Heart left ventricle (tissue), 16 donors: ENCODE measurements at regions not wholly inside any gene's neighbourhood (a gene's known extent, or its start where the extent isn't known, plus 50 kb on each side); places are given as distances from the start of the nearest gene placed in this dataset.

Source experiments
- ATAC-seq, 4 donors: fragments of 200-7000 bp; cut with Tn5 transposase; one replicate each; pipeline ENCODE4 v1.9.1; 2020 to 2022; ENCODE audit warnings: moderate library complexity in 4 of 4, mild to moderate bottlenecking in 3 of 4, moderate number of reproducible peaks in 1 of 4
- DNase-seq, 5 donors: peaks; one replicate each; pipeline ENCODE4 v3.0.0-alpha.2; 2020
- H3K27ac ChIP-seq, 12 donors: fragments of 200-600 bp; sonication (generic) in 4 of 12; one replicate each; pipeline versions ENCODE4 v1.5.0 to v1.8.0; 2016 to 2022; ENCODE audit warnings: mild to moderate bottlenecking in 2 of 12
- H3K27me3 ChIP-seq, 9 donors: fragments of 200-600 bp; sonication (generic) in 2 of 9; one replicate each; pipeline versions ENCODE4 v1.5.1 to v1.8.0; 2016 to 2022; ENCODE audit warnings: mild to moderate bottlenecking in 3 of 9
- H3K36me3 ChIP-seq, 9 donors: fragments of 200-600 bp; sonication (generic) in 2 of 9; one replicate each; pipeline versions ENCODE4 v1.5.0 to v1.8.0; 2018 to 2022; ENCODE audit warnings: mild to moderate bottlenecking in 2 of 9
- H3K4me1 ChIP-seq, 12 donors: fragments of 200-600 bp; sonication (generic) in 4 of 12; one replicate each; pipeline versions ENCODE4 v1.5.0 to v1.8.0; 2016 to 2022; ENCODE audit warnings: mild to moderate bottlenecking in 3 of 12
- H3K4me3 ChIP-seq, 12 donors: fragments of 200-600 bp; sonication (generic) in 4 of 12; one replicate each; pipeline versions ENCODE4 v1.5.0 to v1.8.0; 2017 to 2022; ENCODE audit warnings: mild to moderate bottlenecking in 9 of 12, moderate library complexity in 4 of 12
- H3K9me3 ChIP-seq, 12 donors: fragments of 200-600 bp; sonication (generic) in 4 of 12; one replicate each; pipeline versions ENCODE4 v1.5.0 to v1.8.0; 2016 to 2022; ENCODE audit warnings: mild to moderate bottlenecking in 1 of 12
- POLR2A ChIP-seq, 2 donors: fragments of 450-650 bp; IDR thresholded peaks; one replicate each; pipeline ENCODE4 v1.6.1; 2017; ENCODE audit warnings: antibody characterized with exemption in 2 of 2, mild to moderate bottlenecking in 2 of 2, moderate library complexity in 2 of 2
- WGBS, 4 donors: extraction: QIAGEN DNeasy Blood & Tissue Kit in 2 of 4; methylation state at CpG; one replicate each; pipeline versions ENCODE4 v1.1.5 to v1.1.7; 2013 to 2018; 5-methylcytosine and 5-hydroxymethylcytosine counted together
- intact Hi-C, 10 donors: fragments of 100-400 bp; cut with DNase I; formaldehyde crosslinking; loops; one replicate each; pipeline versions ENCODE4 v1.11.1 to v1.14.2; 2022
- TF ChIP-seq, protein P1 (sequence below), 12 donors: fragments of 200-600 bp; sonication (generic) in 4 of 12; IDR thresholded peaks; one replicate each; pipeline versions ENCODE4 v1.5.0 to v1.8.0; 2018 to 2022; ENCODE audit warnings: antibody characterized with exemption in 12 of 12, mild to moderate bottlenecking in 5 of 12
- donor health status: ischemic (EF 13 %, LVEDD 7.1; RV severe dilation, severe dysfunction).
- donor health status: healthy with polysubstance abuse.
- donor health status: DM: no; HTN: yes; CAD: no.
- donor health status: DM: no; HTN: no; CAD: no.
- donor health status: ischemic (EF 25% LVEDD 6.9; RV normal size, moderate dysfunction).
- donor health status: ischemic (EF 25% LVEDD 5.7; RV mildly dilated, moderate dysfunction).
- donor health status: healthy.
- donor health status: DM: yes; HTN: yes; CAD: no.
- donor health status: ischemic (EF 35%, LVEDD 5.7; RV mildly dilated, moderate dysfunction).
- donor health status: nonischemic (EF 11% LVEDD 7.7; RV severe dilation, severe dysfunction).
- donor health status: DM: yes; HTN: yes; CAD: no.
- donor health status: PGD.
- donor health status: ischemic (EF 29% LVEDD 5.4; RV normal size, mild dysfunction).
- donor health status: nonischemic (EF 23%, LVEDD 6.1; RV moderate dilation, normal function).

DNA sequence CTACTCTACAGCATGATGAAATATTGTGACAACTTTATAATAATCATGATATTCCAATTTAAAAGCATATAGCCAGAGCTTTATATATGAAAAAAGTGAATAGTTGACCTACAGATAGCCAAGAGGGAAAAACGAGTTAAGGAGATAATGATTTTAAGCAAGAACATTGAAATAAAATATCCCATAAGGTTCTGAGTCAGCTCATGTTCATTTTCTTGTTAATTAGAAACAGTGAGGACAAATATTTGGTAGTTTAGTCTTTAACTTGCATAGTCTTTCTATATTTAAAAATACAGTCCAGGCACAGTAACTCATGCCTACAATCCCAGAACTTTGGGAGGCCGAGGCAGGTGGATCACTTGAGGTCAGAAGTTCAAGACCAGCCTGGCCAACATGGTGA, 55.8 kb upstream of the CDH6 start:
- H3K4me3 ChIP-seq = no peak overlapping the region
- no peaks in the 10 kb centered on the region for H3K4me1 ChIP-seq
- TF ChIP-seq, protein P1, sequence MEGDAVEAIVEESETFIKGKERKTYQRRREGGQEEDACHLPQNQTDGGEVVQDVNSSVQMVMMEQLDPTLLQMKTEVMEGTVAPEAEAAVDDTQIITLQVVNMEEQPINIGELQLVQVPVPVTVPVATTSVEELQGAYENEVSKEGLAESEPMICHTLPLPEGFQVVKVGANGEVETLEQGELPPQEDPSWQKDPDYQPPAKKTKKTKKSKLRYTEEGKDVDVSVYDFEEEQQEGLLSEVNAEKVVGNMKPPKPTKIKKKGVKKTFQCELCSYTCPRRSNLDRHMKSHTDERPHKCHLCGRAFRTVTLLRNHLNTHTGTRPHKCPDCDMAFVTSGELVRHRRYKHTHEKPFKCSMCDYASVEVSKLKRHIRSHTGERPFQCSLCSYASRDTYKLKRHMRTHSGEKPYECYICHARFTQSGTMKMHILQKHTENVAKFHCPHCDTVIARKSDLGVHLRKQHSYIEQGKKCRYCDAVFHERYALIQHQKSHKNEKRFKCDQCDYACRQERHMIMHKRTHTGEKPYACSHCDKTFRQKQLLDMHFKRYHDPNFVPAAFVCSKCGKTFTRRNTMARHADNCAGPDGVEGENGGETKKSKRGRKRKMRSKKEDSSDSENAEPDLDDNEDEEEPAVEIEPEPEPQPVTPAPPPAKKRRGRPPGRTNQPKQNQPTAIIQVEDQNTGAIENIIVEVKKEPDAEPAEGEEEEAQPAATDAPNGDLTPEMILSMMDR (IDR thresholded peaks at IDR 0.05) = no peak
- H3K27ac ChIP-seq = no peak overlapping the region
- 56 to 74% (median 66%) methylated on average over 2 of the region's 2 CpGs for WGBS, 4 donors
- no peaks in the 10 kb centered on the region for H3K27me3 ChIP-seq
- intact Hi-C loops = no loop called here
- H3K36me3 ChIP-seq = no peaks in the 10 kb centered on the region
- H3K9me3 ChIP-seq = no peaks in the 10 kb centered on the region
- no peak for DNase-seq
- no peak for ATAC-seq

DNA sequence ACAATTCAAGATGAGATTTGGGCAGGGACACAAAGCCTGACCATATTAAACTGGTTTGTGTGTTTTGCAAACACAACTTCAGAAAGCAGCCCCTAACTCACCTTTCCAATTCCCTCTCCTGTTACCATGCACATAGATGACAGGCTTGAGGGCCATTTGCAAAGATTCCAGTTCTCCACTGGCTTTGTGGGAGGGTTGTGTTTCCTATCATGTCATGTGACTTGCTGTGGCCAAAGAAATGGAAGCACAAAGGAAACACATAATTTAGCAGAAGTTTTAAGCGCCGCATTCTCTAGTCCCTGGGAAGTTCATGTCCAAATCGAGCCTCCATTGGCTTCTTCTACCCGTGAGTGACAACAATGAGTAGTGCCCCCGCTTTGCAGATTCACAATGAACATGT, 57.9 kb upstream of the CDH6 start:
- Histone ChIP-seq H3K36me3 (no peaks in the 10 kb centered on the region), H3K4me1 (peaks cover 0 to 3% (median 0%) of the 10 kb centered on the region in 12 donors), H3K27me3 (no peaks in the 10 kb centered on the region), H3K9me3 (no peaks in the 10 kb centered on the region), H3K4me3 (no peak overlapping the region), H3K27ac (no peak overlapping the region)
- WGBS, 4 donors = 88 to 96% (median 93%) methylated on average over 5 of the region's 5 CpGs
- DNase-seq (no peak), ATAC-seq (no peak)
- intact Hi-C loops = no loop called here
- TF ChIP-seq, protein P1 (IDR thresholded peaks at IDR 0.05) = no peak

DNA sequence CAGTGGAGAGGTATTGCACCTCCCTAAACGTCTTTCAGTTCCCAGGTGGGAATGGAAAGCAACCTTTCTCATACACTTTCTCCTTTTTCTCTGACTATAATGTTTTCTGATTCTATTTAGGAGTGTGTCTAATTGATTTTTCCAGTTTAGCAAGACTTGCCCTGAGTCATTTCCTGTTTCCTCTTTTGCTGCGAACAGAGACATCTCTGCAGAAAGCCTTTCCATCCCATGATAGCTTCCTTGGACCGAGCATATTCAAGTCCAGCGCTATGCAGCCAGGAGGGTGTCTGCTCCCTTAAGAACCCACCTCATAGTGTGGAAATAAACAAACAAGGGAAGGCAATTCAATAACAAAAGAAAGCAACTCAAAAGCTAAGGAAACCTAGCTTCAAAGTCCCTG, 60.0 kb upstream of the CDH6 start:
- Histone ChIP-seq H3K4me1 (peaks cover 0 to 3% (median 0%) of the 10 kb centered on the region in 12 donors), H3K9me3 (no peaks in the 10 kb centered on the region), H3K27me3 (no peaks in the 10 kb centered on the region), H3K4me3 (no peak overlapping the region), H3K27ac (no peak overlapping the region), H3K36me3 (no peaks in the 10 kb centered on the region)
- intact Hi-C loops = no loop called here
- 36 to 54% (median 51%) methylated on average over 4 of the region's 4 CpGs for WGBS, 4 donors
- TF ChIP-seq, protein P1 (IDR thresholded peaks at IDR 0.05) = no peak
- TF ChIP-seq POLR2A (IDR thresholded peaks at IDR 0.05) = no peak
- ATAC-seq (no peak), DNase-seq (no peak)

DNA sequence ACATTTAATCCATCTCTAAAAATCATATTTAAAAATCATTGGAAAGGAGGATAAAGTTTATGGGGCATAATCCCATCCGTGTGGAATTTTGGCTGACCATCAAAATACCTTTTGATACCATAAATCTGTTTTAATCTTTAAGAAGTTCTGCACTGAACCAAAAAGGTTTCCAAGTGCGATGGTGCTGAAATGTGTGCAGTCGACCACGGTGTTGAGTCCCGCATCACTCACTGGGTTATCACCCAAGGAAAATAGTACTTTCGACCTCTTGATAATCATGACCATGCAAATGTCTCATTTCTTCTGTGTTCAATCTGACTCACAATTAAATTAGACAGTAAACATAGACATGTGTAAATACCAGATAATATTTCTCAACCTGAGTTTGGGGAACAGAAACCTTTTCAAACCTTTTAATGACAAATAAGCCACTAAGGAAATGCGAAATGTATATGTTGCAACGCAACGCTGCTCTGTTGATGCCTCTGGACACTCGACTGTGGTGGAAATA, 62.0 kb upstream of the CDH6 start:
- no peak overlapping the region for H3K4me3 ChIP-seq
- DNase-seq = no peak
- H3K4me1 ChIP-seq = peaks cover 0 to 3% (median 0%) of the 10 kb centered on the region in 12 donors
- TF ChIP-seq POLR2A (IDR thresholded peaks at IDR 0.05) = no peak
- TF ChIP-seq, protein P1 (IDR thresholded peaks at IDR 0.05) = no peak
- WGBS, 4 donors = 64 to 76% (median 73%) methylated on average over 10 of the region's 10 CpGs
- no peak for ATAC-seq
- no peaks in the 10 kb centered on the region for H3K36me3 ChIP-seq
- peaks cover 0 to 8% (median 0%) of the 10 kb centered on the region in 12 donors for H3K9me3 ChIP-seq
- intact Hi-C loops = no loop called here
- no peaks in the 10 kb centered on the region for H3K27me3 ChIP-seq
- H3K27ac ChIP-seq = no peak overlapping the region
